Stimulated activated naive CD8-positive, alpha-beta T cell treated with anti-CD3 and anti-CD28 coated beads, Interleukin-15, amount 100 ng/mL, for 72 hours (primary cell): ENCODE measurements at regions not wholly inside any gene's neighbourhood (a gene's known extent, or its start where the extent isn't known, plus 50 kb on each side); places are given as distances from the start of the nearest gene placed in this dataset.

Source experiments
- ATAC-seq: fragments of 150-1000 bp; cut with Tn5 transposase; 2 replicates; pipeline ENCODE4 v1.10.0; 2021; ENCODE audit warnings: mild to moderate bottlenecking, moderate library complexity
- DNase-seq, 2 donors: peaks; one replicate each; pipeline ENCODE4 v3.0.0; 2021 to 2022
- H3K27ac Mint-ChIP-seq, 2 donors: one replicate each; pipeline ENCODE4 v1.8.0; 2022; ENCODE audit warnings: mild to moderate bottlenecking in 2 of 2, mixed read lengths in 2 of 2, moderate library complexity in 2 of 2
- H3K27me3 Mint-ChIP-seq: one replicate; pipeline ENCODE4 v1.8.0; 2022; ENCODE audit warnings: mixed read lengths
- H3K4me1 Mint-ChIP-seq: one replicate; pipeline ENCODE4 v1.8.0; 2022; ENCODE audit warnings: mild to moderate bottlenecking, mixed read lengths
- H3K4me3 Mint-ChIP-seq, 2 donors: one replicate each; pipeline ENCODE4 v1.8.0; 2022; ENCODE audit warnings: mild to moderate bottlenecking in 2 of 2, mixed read lengths in 2 of 2, moderate library complexity in 1 of 2
- H3K9me3 Mint-ChIP-seq, 2 donors: one replicate each; pipeline ENCODE4 v1.8.0; 2022; ENCODE audit warnings: mixed read lengths in 2 of 2

DNA sequence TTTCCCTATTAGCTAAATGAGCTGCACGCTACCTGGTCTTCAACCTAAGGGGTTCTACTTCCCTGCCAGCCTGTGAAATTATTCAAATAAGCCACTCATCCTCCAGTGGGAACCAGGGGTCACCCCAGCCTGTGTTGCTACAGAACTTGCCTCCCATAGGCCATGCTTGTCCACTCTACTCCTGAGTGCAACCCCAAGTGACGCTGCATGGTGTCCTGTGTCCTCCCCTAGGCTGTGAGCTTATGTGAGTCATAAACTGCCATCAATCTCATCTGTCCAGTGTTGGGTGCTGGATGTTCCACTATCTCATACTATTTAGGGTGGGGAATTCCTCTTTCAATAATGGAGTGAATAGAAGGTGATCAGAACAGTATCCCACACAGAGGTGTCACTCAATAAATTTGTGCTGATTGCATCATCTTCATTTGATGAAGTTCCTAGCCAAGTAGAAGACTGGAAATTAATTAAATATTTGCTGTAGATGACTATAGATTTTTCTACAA lies 49.8 kb upstream of the SSR3 start:
- no peak overlapping the region for H3K4me3 Mint-ChIP-seq
- no peaks in the 10 kb centered on the region for H3K9me3 Mint-ChIP-seq
- peaks cover 46% of the 10 kb centered on the region for H3K27me3 Mint-ChIP-seq
- no peak overlapping the region for H3K27ac Mint-ChIP-seq
- no peak for DNase-seq
- ATAC-seq = no peak
- peaks cover 34% of the 10 kb centered on the region for H3K4me1 Mint-ChIP-seq
